ENCODE measurements at regions not wholly inside any gene's neighbourhood (a gene's known extent, or its start where the extent isn't known, plus 50 kb on each side); places are given as distances from the start of the nearest gene placed in this dataset.
"Not testable (repeated sequence)": the region's sequence is repeated elsewhere in the genome, so short reads cannot be mapped to it uniquely, and the experiment has no call there.

GRCh38 chr13:62207388-62207787 lies 791.7 kb upstream of the PCDH20 start:
- no peak for DNase-seq (ENCODE audit: low read depth in 2 of 2)

GRCh38 chr13:62206165-62206564 lies 790.5 kb upstream of the PCDH20 start:
- DNase-seq (ENCODE audit: low read depth in 2 of 2) = no peak

GRCh38 chr13:62205273-62205672 lies 789.6 kb upstream of the PCDH20 start:
- no peak for DNase-seq (ENCODE audit: low read depth in 2 of 2)

- DNase-seq (ENCODE audit: low read depth in 2 of 2) = no peak
Measured at GRCh38 chr13:62194371-62194770, 778.7 kb upstream of the PCDH20 start.

GRCh38 chr13:62193919-62194318 lies 778.3 kb upstream of the PCDH20 start:
- DNase-seq (ENCODE audit: low read depth in 2 of 2) = no peak

GRCh38 chr13:62185631-62186255 lies 770.1 kb upstream of the PCDH20 start:
- DNase-seq (ENCODE audit: low read depth in 2 of 2) = no peak

- no peak for DNase-seq (ENCODE audit: low read depth in 2 of 2)
Measured at GRCh38 chr13:62176051-62176450, 760.4 kb upstream of the PCDH20 start.

GRCh38 chr13:62173958-62174357 lies 758.3 kb upstream of the PCDH20 start:
- no peak for DNase-seq (ENCODE audit: low read depth in 2 of 2)

GRCh38 chr13:62171697-62172096 lies 756.0 kb upstream of the PCDH20 start:
- DNase-seq (ENCODE audit: low read depth in 2 of 2) = no peak

- DNase-seq (ENCODE audit: low read depth in 2 of 2) = no peak
Measured at GRCh38 chr13:62168891-62169290, 753.2 kb upstream of the PCDH20 start.

GRCh38 chr13:62167650-62168172 lies 752.1 kb upstream of the PCDH20 start:
- no peak for DNase-seq (ENCODE audit: low read depth in 2 of 2)

- DNase-seq (ENCODE audit: low read depth in 2 of 2) = no peak
Measured at GRCh38 chr13:62162860-62163259, 747.2 kb upstream of the PCDH20 start.

- no peak for DNase-seq (ENCODE audit: low read depth in 2 of 2)
Measured at GRCh38 chr13:62158520-62158919, 742.9 kb upstream of the PCDH20 start.

GRCh38 chr13:62151724-62152123 lies 736.1 kb upstream of the PCDH20 start:
- DNase-seq (ENCODE audit: low read depth in 2 of 2) = not testable (repeated sequence)

- DNase-seq (ENCODE audit: low read depth in 2 of 2) = no peak
Measured at GRCh38 chr13:62142048-62142447, 726.4 kb upstream of the PCDH20 start.

GRCh38 chr13:62139597-62139996 lies 723.9 kb upstream of the PCDH20 start:
- DNase-seq (ENCODE audit: low read depth in 2 of 2) = no peak

- DNase-seq (ENCODE audit: low read depth in 2 of 2) = no peak
Measured at GRCh38 chr13:62137629-62138405, 722.2 kb upstream of the PCDH20 start.

GRCh38 chr13:62131604-62132003 lies 716.0 kb upstream of the PCDH20 start:
- DNase-seq (ENCODE audit: low read depth in 2 of 2) = no peak

- no peak for DNase-seq (ENCODE audit: low read depth in 2 of 2)
Measured at GRCh38 chr13:62130062-62130970, 714.7 kb upstream of the PCDH20 start.

GRCh38 chr13:62129000-62129551 lies 713.4 kb upstream of the PCDH20 start:
- no peak for DNase-seq (ENCODE audit: low read depth in 2 of 2)

GRCh38 chr13:62126400-62126799 lies 710.8 kb upstream of the PCDH20 start:
- no peak for DNase-seq (ENCODE audit: low read depth in 2 of 2)

- DNase-seq (ENCODE audit: low read depth in 2 of 2) = no peak
Measured at GRCh38 chr13:62125451-62125850, 709.8 kb upstream of the PCDH20 start.

Data from fibroblast of skin of left quadriceps (primary cell).